ENCODE measurements at regions not wholly inside any gene's neighbourhood (a gene's known extent, or its start where the extent isn't known, plus 50 kb on each side); places are given as distances from the start of the nearest gene placed in this dataset.

DNA sequence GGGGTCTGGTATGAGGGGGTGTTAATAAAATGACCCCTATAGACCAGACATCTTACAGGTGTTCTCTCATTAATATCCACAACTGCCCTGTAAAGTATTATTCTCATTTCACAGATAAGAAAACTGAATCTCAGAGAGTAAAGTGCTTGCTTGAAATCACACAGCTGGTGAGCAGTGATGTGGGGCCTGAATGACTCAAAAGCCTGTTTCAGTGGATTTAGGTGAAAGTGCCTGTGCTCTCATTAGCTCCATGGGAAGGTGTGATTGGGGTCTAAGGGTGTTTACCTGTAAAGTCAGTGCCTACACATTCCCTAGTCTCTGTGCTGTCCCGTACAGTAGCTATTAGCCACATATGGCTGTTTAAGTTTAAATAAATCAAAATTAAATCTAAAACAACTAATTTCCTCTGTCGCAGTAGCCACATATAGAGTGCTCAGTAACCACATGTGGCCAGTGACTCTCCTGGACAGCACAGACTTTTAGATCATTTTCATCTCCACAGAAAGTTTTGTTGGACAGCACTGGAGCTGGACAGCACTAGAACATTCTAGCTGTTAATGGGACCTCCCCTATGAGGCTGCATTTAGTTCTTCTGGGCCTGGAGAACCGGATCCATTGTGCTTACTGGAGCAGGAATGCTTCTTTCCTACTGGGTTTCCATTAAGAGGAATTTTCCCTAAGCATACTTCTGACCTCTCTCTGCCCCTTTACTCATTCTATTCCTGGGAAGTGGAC is 52.5 kb upstream of the SEMA6A start:
- TF ChIP-seq LEF1 (IDR thresholded peaks at IDR 0.05; ENCODE audit: borderline replicate concordance): no peak
- no peak for TF ChIP-seq ARNT (IDR thresholded peaks at IDR 0.05)
- TF ChIP-seq ELF4 (IDR thresholded peaks at IDR 0.05): no peak
- no peak for TF ChIP-seq FOXK2 (IDR thresholded peaks at IDR 0.05)
- TF ChIP-seq, protein P1, sequence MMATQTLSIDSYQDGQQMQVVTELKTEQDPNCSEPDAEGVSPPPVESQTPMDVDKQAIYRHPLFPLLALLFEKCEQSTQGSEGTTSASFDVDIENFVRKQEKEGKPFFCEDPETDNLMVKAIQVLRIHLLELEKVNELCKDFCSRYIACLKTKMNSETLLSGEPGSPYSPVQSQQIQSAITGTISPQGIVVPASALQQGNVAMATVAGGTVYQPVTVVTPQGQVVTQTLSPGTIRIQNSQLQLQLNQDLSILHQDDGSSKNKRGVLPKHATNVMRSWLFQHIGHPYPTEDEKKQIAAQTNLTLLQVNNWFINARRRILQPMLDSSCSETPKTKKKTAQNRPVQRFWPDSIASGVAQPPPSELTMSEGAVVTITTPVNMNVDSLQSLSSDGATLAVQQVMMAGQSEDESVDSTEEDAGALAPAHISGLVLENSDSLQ (IDR thresholded peaks at IDR 0.05): no peak
- TF ChIP-seq ZNF384 (IDR thresholded peaks at IDR 0.05): no peak
- TF ChIP-seq L3MBTL2 (conservative IDR thresholded peaks at IDR 0.05): no peak
- no peak for TF ChIP-seq NFRKB (IDR thresholded peaks at IDR 0.05)
- no peak for TF ChIP-seq FOXA1 (IDR thresholded peaks at IDR 0.05)
- TF ChIP-seq CTBP1 (IDR thresholded peaks at IDR 0.05; ENCODE audit: borderline replicate concordance): no peak
- no peak for TF ChIP-seq TARDBP (IDR thresholded peaks at IDR 0.05)
- TF ChIP-seq SUZ12 (IDR thresholded peaks at IDR 0.05): no peak
- TF ChIP-seq FOXM1 (IDR thresholded peaks at IDR 0.05; ENCODE audit: borderline replicate concordance): no peak
- no peak for TF ChIP-seq BHLHE40 (IDR thresholded peaks at IDR 0.05; ENCODE audit: borderline replicate concordance)
- ChIA-PET CTCF (no interaction called here), POLR2A (no interaction called here)
- no peak for DNase-seq (ENCODE audit: extremely low spot score)

DNA sequence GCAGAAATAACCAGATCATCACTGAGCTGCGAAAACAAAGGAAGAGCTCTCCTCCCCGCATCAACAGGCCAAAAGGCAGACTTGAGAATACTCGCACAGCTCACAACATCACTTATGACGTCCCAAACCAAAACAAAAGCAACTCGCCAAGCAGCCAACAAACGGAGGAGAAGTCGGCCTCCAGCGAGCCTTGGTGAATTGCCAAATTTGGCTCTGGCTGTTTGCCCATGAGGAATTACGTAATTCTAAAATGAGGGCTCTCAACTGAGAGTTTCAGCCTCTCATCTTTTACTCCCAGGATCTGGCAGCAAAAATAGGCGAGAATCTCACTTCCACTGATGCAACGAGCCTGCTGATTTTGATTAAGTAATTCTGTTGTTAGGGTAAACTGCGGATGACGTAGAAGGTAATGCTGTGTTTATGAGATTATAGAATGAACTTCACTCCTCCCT is 51.7 kb upstream of the SEMA6A start:
- CTCF ChIA-PET: interaction anchor here (0.8 kb wide), 1 partner anchor 45 kb away, joined by 3 read pairs; no protein-coding TSS in a partner anchor
- peak; percentile 31 for DNase-seq (ENCODE audit: extremely low spot score)
- TF ChIP-seq CTBP1 (IDR thresholded peaks at IDR 0.05; ENCODE audit: borderline replicate concordance) (no peak), ZNF384 (IDR thresholded peaks at IDR 0.05) (no peak), ARNT (IDR thresholded peaks at IDR 0.05) (no peak), SUZ12 (IDR thresholded peaks at IDR 0.05) (no peak), BHLHE40 (IDR thresholded peaks at IDR 0.05; ENCODE audit: borderline replicate concordance) (no peak), NFRKB (IDR thresholded peaks at IDR 0.05) (no peak), SP1 (IDR thresholded peaks at IDR 0.05) (no peak), HDGF (IDR thresholded peaks at IDR 0.05; ENCODE audit: borderline replicate concordance) (no peak), ELF4 (IDR thresholded peaks at IDR 0.05) (no peak), TARDBP (IDR thresholded peaks at IDR 0.05) (no peak), FOXA1 (IDR thresholded peaks at IDR 0.05) (no peak), FOXK2 (IDR thresholded peaks at IDR 0.05) (no peak), LEF1 (IDR thresholded peaks at IDR 0.05; ENCODE audit: borderline replicate concordance) (no peak), L3MBTL2 (conservative IDR thresholded peaks at IDR 0.05) (no peak), FOXM1 (IDR thresholded peaks at IDR 0.05; ENCODE audit: borderline replicate concordance) (no peak)
- TF ChIP-seq, protein P1 (IDR thresholded peaks at IDR 0.05): no peak
- POLR2A ChIA-PET: no interaction called here

All from HEK293T (cell line).